GM18873 (cell line): ENCODE measurements at regions not wholly inside any gene's neighbourhood (a gene's known extent, or its start where the extent isn't known, plus 50 kb on each side); places are given as distances from the start of the nearest gene placed in this dataset.

Experiments
- ATAC-seq: cut with Tn5 transposase; IDR thresholded peaks from one replicate; pipeline ENCODE4 v1.9.1; 2021; ENCODE audit warnings: mild to moderate bottlenecking, moderate library complexity, moderate number of reproducible peaks; ENCODE audit not compliant: unreplicated experiment, low FRiP score

- peak; percentile 81 for ATAC-seq
These were observed 53.7 kb upstream of the KDM4C start for GRCh38 chr9:6703898-6704639.

- no peak for ATAC-seq
These were observed 55.1 kb upstream of the KDM4C start for GRCh38 chr9:6702707-6703106.

GRCh38 chr9:6696178-6696577, 50.6 kb upstream of the GLDC start:
- ATAC-seq, result no peak

DNA sequence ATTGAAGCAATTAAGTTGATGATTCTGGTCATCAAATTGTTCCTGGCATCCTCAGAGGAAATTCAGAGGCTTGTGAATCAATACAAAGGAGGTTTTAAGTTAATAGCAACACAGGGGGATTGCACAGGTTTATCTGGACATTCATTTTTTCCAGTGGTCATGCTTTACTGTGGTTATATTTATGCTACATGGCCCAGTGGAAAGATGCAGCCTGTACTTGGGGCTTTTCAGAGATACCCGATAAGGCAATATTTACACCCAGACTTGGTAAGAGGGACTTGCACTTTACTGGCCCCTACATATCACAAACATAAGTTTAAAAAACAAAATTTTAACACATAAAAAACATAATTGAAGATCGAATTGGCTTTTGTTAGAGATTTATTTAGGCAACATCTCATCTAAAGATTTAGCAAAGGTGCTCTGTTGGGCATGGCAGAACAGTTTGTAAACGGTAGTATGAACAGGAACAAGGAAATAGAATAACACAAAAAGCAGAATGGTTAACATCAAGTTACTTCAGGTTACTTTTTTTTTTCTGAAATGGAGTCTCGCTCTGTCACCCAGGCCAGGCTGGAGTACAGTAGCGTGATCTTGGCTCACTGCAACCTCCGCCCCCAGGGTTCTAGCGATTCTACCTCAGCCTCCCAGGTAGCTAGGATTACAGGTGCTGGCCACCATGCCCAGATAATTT, 49.7 kb upstream of the GLDC start:
- no peak for ATAC-seq
